WTC11 (cell line): ENCODE measurements at regions not wholly inside any gene's neighbourhood (a gene's known extent, or its start where the extent isn't known, plus 50 kb on each side); places are given as distances from the start of the nearest gene placed in this dataset.

Experiments
- CREM ChIP-seq: sonication (generic); formaldehyde crosslinking; IDR thresholded peaks from 2 replicates; pipeline ENCODE4 v1.8.1; 2022; ENCODE audit warnings: mild to moderate bottlenecking, missing genetic modification reagents, moderate library complexity
- FOXP1 ChIP-seq: sonication (generic); formaldehyde crosslinking; IDR thresholded peaks from 2 replicates; pipeline ENCODE4 v1.8.0; 2022; ENCODE audit warnings: missing genetic modification reagents, mild to moderate bottlenecking, moderate library complexity, borderline replicate concordance
- IRF2 ChIP-seq: sonication (generic); formaldehyde crosslinking; IDR thresholded peaks from 2 replicates; pipeline ENCODE4 v1.8.0; 2022; ENCODE audit warnings: low read depth, missing genetic modification reagents, borderline replicate concordance
- PRRX2 ChIP-seq: fragments of 250-450 bp; sonication (Bioruptor Pico); IDR thresholded peaks from 2 replicates; pipeline ENCODE4 v1.8.0; 2021; ENCODE audit warnings: mild to moderate bottlenecking
- RELA ChIP-seq: sonication (generic); formaldehyde crosslinking; IDR thresholded peaks from 2 replicates; pipeline ENCODE4 v1.8.1; 2022; ENCODE audit warnings: missing genetic modification reagents, mild to moderate bottlenecking, borderline replicate concordance
- SP1 ChIP-seq: sonication (generic); formaldehyde crosslinking; conservative IDR thresholded peaks from 2 replicates; pipeline ENCODE4 v1.8.1; 2022; ENCODE audit warnings: missing genetic modification reagents
- TF ChIP-seq, protein P1 (sequence below): sonication (generic); formaldehyde crosslinking; IDR thresholded peaks from 2 replicates; pipeline ENCODE4 v1.8.1; 2023; ENCODE audit warnings: mild to moderate bottlenecking, moderate library complexity, missing genetic modification reagents
- TF ChIP-seq, protein P2 (sequence below): sonication (generic); formaldehyde crosslinking; IDR thresholded peaks from 2 replicates; pipeline ENCODE4 v1.8.1; 2022; ENCODE audit warnings: low read depth, missing genetic modification reagents, borderline replicate concordance
- TF ChIP-seq, protein P3 (sequence below): sonication (generic); formaldehyde crosslinking; conservative IDR thresholded peaks from 2 replicates; pipeline ENCODE4 v1.8.1; 2022; ENCODE audit warnings: mild to moderate bottlenecking, missing genetic modification reagents
- TF ChIP-seq, protein P4 (sequence below): fragments of 200-600 bp; IDR thresholded peaks from 2 replicates; pipeline ENCODE4 v1.8.0; 2022; ENCODE audit warnings: antibody characterized with exemption
- TF ChIP-seq, protein P5 (sequence below): sonication (generic); formaldehyde crosslinking; IDR thresholded peaks from 2 replicates; pipeline ENCODE4 v1.8.0; 2022; ENCODE audit warnings: mild to moderate bottlenecking, missing genetic modification reagents
- TF ChIP-seq, protein P6 (sequence below): sonication (generic); formaldehyde crosslinking; IDR thresholded peaks from 2 replicates; pipeline ENCODE4 v1.8.1; 2023; ENCODE audit warnings: mild to moderate bottlenecking, missing genetic modification reagents, moderate library complexity

DNA sequence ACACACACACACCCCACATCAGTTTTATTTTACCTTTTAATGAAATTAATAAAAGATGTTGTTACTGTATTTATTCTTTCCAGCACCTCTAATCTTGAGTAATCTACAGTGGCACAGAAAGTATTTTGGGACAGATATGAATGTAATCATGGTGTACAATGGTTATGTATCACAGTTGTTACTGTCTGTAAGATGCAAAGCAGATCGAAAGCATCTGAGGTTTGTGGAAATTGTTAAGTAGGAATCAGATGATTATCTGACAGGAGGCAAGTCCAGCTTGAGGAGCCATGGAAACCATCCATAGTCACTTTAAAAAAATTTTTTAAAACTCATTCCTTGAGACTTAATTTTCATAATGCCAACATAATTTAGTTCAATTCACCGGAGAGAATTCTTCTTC is 636.3 kb upstream of the MARCKS start:
- TF ChIP-seq, protein P1, sequence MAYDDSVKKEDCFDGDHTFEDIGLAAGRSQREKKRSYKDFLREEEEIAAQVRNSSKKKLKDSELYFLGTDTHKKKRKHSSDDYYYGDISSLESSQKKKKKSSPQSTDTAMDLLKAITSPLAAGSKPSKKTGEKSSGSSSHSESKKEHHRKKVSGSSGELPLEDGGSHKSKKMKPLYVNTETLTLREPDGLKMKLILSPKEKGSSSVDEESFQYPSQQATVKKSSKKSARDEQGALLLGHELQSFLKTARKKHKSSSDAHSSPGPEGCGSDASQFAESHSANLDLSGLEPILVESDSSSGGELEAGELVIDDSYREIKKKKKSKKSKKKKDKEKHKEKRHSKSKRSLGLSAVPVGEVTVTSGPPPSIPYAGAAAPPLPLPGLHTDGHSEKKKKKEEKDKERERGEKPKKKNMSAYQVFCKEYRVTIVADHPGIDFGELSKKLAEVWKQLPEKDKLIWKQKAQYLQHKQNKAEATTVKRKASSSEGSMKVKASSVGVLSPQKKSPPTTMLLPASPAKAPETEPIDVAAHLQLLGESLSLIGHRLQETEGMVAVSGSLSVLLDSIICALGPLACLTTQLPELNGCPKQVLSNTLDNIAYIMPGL (CRISPR knock-in tag): no peak
- TF ChIP-seq, protein P2, sequence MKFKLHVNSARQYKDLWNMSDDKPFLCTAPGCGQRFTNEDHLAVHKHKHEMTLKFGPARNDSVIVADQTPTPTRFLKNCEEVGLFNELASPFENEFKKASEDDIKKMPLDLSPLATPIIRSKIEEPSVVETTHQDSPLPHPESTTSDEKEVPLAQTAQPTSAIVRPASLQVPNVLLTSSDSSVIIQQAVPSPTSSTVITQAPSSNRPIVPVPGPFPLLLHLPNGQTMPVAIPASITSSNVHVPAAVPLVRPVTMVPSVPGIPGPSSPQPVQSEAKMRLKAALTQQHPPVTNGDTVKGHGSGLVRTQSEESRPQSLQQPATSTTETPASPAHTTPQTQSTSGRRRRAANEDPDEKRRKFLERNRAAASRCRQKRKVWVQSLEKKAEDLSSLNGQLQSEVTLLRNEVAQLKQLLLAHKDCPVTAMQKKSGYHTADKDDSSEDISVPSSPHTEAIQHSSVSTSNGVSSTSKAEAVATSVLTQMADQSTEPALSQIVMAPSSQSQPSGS (CRISPR knock-in tag): no peak
- TF ChIP-seq, protein P3, sequence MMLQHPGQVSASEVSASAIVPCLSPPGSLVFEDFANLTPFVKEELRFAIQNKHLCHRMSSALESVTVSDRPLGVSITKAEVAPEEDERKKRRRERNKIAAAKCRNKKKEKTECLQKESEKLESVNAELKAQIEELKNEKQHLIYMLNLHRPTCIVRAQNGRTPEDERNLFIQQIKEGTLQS (CRISPR knock-in tag): no peak
- TF ChIP-seq, protein P4, sequence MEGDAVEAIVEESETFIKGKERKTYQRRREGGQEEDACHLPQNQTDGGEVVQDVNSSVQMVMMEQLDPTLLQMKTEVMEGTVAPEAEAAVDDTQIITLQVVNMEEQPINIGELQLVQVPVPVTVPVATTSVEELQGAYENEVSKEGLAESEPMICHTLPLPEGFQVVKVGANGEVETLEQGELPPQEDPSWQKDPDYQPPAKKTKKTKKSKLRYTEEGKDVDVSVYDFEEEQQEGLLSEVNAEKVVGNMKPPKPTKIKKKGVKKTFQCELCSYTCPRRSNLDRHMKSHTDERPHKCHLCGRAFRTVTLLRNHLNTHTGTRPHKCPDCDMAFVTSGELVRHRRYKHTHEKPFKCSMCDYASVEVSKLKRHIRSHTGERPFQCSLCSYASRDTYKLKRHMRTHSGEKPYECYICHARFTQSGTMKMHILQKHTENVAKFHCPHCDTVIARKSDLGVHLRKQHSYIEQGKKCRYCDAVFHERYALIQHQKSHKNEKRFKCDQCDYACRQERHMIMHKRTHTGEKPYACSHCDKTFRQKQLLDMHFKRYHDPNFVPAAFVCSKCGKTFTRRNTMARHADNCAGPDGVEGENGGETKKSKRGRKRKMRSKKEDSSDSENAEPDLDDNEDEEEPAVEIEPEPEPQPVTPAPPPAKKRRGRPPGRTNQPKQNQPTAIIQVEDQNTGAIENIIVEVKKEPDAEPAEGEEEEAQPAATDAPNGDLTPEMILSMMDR: no peak
- TF ChIP-seq, protein P5, sequence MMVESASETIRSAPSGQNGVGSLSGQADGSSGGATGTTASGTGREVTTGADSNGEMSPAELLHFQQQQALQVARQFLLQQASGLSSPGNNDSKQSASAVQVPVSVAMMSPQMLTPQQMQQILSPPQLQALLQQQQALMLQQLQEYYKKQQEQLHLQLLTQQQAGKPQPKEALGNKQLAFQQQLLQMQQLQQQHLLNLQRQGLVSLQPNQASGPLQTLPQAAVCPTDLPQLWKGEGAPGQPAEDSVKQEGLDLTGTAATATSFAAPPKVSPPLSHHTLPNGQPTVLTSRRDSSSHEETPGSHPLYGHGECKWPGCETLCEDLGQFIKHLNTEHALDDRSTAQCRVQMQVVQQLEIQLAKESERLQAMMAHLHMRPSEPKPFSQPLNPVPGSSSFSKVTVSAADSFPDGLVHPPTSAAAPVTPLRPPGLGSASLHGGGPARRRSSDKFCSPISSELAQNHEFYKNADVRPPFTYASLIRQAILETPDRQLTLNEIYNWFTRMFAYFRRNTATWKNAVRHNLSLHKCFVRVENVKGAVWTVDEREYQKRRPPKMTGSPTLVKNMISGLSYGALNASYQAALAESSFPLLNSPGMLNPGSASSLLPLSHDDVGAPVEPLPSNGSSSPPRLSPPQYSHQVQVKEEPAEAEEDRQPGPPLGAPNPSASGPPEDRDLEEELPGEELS (CRISPR knock-in tag): no peak
- no peak for TF ChIP-seq SP1 (CRISPR knock-in tag)
- no peak for TF ChIP-seq FOXP1 (CRISPR knock-in tag)
- TF ChIP-seq PRRX2: no peak
- TF ChIP-seq IRF2 (CRISPR knock-in tag): no peak
- TF ChIP-seq, protein P6, sequence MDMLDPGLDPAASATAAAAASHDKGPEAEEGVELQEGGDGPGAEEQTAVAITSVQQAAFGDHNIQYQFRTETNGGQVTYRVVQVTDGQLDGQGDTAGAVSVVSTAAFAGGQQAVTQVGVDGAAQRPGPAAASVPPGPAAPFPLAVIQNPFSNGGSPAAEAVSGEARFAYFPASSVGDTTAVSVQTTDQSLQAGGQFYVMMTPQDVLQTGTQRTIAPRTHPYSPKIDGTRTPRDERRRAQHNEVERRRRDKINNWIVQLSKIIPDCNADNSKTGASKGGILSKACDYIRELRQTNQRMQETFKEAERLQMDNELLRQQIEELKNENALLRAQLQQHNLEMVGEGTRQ: no peak
- no peak for TF ChIP-seq CREM (CRISPR knock-in tag)
- no peak for TF ChIP-seq RELA (CRISPR knock-in tag)
